ENCODE measurements at regions not wholly inside any gene's neighbourhood (a gene's known extent, or its start where the extent isn't known, plus 50 kb on each side); places are given as distances from the start of the nearest gene placed in this dataset.

DNA sequence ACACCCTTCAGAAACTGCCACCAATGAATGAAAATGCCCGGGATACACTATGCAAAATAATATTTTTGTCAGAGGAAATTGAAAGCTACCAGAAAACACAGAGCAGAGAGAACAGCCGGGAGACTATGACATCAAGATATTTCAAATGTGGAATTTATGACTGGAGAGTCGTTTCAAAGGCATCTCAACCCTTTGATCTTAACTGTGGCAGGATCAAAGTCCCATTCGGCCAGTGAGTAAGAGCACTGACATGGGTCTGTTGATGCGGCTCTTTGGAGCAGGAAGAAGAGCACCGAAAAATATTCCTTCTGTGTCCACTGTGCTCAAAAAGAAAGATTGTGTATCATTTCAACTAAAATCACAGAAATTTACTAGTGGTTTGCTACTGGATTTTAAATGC, 201.9 kb downstream of the RFC3 start:
- no peaks in the 10 kb centered on the region for H3K36me3 Mint-ChIP-seq
- peaks cover 3 to 6% (median 5%) of the 10 kb centered on the region in 7 donors for H3K9me3 Mint-ChIP-seq
- WGBS (ENCODE audit: insufficient coverage): 37% methylated on average over 2 of the region's 6 CpGs
- Histone ChIP-seq H3K79me2 (ENCODE audit: insufficient read depth, low read length) (no peaks in the 10 kb centered on the region), H2AFZ (ENCODE audit: insufficient read depth, low read depth, low read length, poor library complexity, severe bottlenecking) (no peak overlapping the region), H3K36me3 (replicated peaks in 1 of 2; ENCODE audit: control insufficient read depth in 1 of 2, insufficient read depth in 2 of 2, low read length in 2 of 2) (no peaks in the 10 kb centered on the region), H3K4me3 (replicated peaks in 1 of 3; ENCODE audit: low read depth in 2 of 3, low read length in 3 of 3) (no peak overlapping the region), H3K27ac (ENCODE audit: low read depth in 1 of 2, low read length in 2 of 2) (no peak overlapping the region), H3K4me1 (ENCODE audit: control insufficient read depth in 1 of 2, insufficient read depth in 2 of 2, low read length in 2 of 2) (no peaks in the 10 kb centered on the region), H3K27me3 (ENCODE audit: control insufficient read depth in 2 of 2, insufficient read depth in 2 of 2, low read length in 2 of 2) (no peaks in the 10 kb centered on the region), H4K20me1 (ENCODE audit: insufficient read depth, low read length) (no peaks in the 10 kb centered on the region), H3K9me3 (replicated peaks in 1 of 2; ENCODE audit: control insufficient read depth in 1 of 2, insufficient read depth in 1 of 2, low read length in 2 of 2) (peaks cover 0 to 4% of the 10 kb centered on the region in 2 donors), H3K9ac (ENCODE audit: insufficient read depth, low read length, poor library complexity, severe bottlenecking) (no peak overlapping the region), H3K4me2 (replicated peaks; ENCODE audit: extremely low read depth, low read length, poor library complexity, severe bottlenecking) (no peak overlapping the region)
- no peak for DNase-seq
- TF ChIP-seq CTCF (IDR thresholded peaks at IDR 0.05): no peak
- H3K4me1 Mint-ChIP-seq: no peaks in the 10 kb centered on the region
- peaks cover 0 to 2% (median 2%) of the 10 kb centered on the region in 3 donors for H3K27me3 Mint-ChIP-seq (ENCODE audit: low read depth in 3 of 3)
- intact Hi-C loops (cut with micrococcal nuclease): no loop called here
- no peak overlapping the region for H3K4me3 Mint-ChIP-seq
- no peak overlapping the region for H3K27ac Mint-ChIP-seq

- Histone ChIP-seq H3K36me3 (replicated peaks in 1 of 2; ENCODE audit: control insufficient read depth in 1 of 2, insufficient read depth in 2 of 2, low read length in 2 of 2) (no peaks in the 10 kb centered on the region), H3K27me3 (ENCODE audit: control insufficient read depth in 2 of 2, insufficient read depth in 2 of 2, low read length in 2 of 2) (no peaks in the 10 kb centered on the region), H2AFZ (ENCODE audit: insufficient read depth, low read depth, low read length, poor library complexity, severe bottlenecking) (no peak overlapping the region), H4K20me1 (ENCODE audit: insufficient read depth, low read length) (no peaks in the 10 kb centered on the region), H3K9me3 (replicated peaks in 1 of 2; ENCODE audit: control insufficient read depth in 1 of 2, insufficient read depth in 1 of 2, low read length in 2 of 2) (peaks cover under 1 to 4% of the 10 kb centered on the region in 2 donors), H3K9ac (ENCODE audit: insufficient read depth, low read length, poor library complexity, severe bottlenecking) (no peak overlapping the region), H3K4me1 (ENCODE audit: control insufficient read depth in 1 of 2, insufficient read depth in 2 of 2, low read length in 2 of 2) (no peaks in the 10 kb centered on the region), H3K79me2 (ENCODE audit: insufficient read depth, low read length) (no peaks in the 10 kb centered on the region), H3K4me3 (replicated peaks in 1 of 3; ENCODE audit: low read depth in 2 of 3, low read length in 3 of 3) (no peak overlapping the region), H3K27ac (ENCODE audit: low read depth in 1 of 2, low read length in 2 of 2) (no peak overlapping the region), H3K4me2 (replicated peaks; ENCODE audit: extremely low read depth, low read length, poor library complexity, severe bottlenecking) (no peak overlapping the region)
- no peak for DNase-seq
- no CpG with 5 or more reads among the region's 3 CpGs for WGBS (ENCODE audit: insufficient coverage)
- no peak for TF ChIP-seq CTCF (IDR thresholded peaks at IDR 0.05)
- intact Hi-C loops (cut with micrococcal nuclease): no loop called here
- Mint-ChIP-seq H3K9me3 (peaks cover 3 to 6% (median 5%) of the 10 kb centered on the region in 7 donors), H3K27me3 (ENCODE audit: low read depth in 3 of 3) (peaks cover 0 to 2% (median 2%) of the 10 kb centered on the region in 3 donors), H3K4me1 (no peaks in the 10 kb centered on the region), H3K27ac (no peak overlapping the region), H3K4me3 (no peak overlapping the region), H3K36me3 (no peaks in the 10 kb centered on the region)
Observed at GRCh38 chr13:34020388-34020787, 202.4 kb downstream of the RFC3 start.
